ENCODE measurements at regions not wholly inside any gene's neighbourhood (a gene's known extent, or its start where the extent isn't known, plus 50 kb on each side); places are given as distances from the start of the nearest gene placed in this dataset.

- Mint-ChIP-seq H3K4me3 (no peak overlapping the region), H3K4me1 (ENCODE audit: low read depth) (peaks cover 21% of the 10 kb centered on the region), H3K36me3 (ENCODE audit: low read depth) (no peaks in the 10 kb centered on the region), H3K27ac (no peak overlapping the region), H3K27me3 (no peaks in the 10 kb centered on the region), H3K9me3 (no peaks in the 10 kb centered on the region)
- ATAC-seq (no peak), DNase-seq (no peak)
- ChIA-PET CTCF (interaction anchor here (1.3 kb wide), 1 partner anchor 11 kb away, joined by 3 read pairs; no protein-coding TSS in a partner anchor), POLR2A (interaction anchor here (0.7 kb wide), 1 partner anchor 193 kb away, joined by 4 read pairs; no protein-coding TSS in a partner anchor)
- no peak for TF ChIP-seq CTCF (IDR thresholded peaks at IDR 0.05)
- intact Hi-C loops (cut with micrococcal nuclease): no loop called here
These were observed 260.3 kb downstream of the TMEM167A start for GRCh38 chr5:82816926-82817325.

- no peak for ATAC-seq
- no peak for DNase-seq
- TF ChIP-seq CTCF (IDR thresholded peaks at IDR 0.05): no peak
- Mint-ChIP-seq H3K4me3 (no peak overlapping the region), H3K27ac (no peak overlapping the region), H3K4me1 (ENCODE audit: low read depth) (peaks cover 17% of the 10 kb centered on the region), H3K36me3 (ENCODE audit: low read depth) (no peaks in the 10 kb centered on the region), H3K27me3 (no peaks in the 10 kb centered on the region), H3K9me3 (no peaks in the 10 kb centered on the region)
- intact Hi-C loops (cut with micrococcal nuclease): no loop called here
- ChIA-PET POLR2A (no interaction called here), CTCF (interaction anchor here (1.3 kb wide), 1 partner anchor 10 kb away, joined by 3 read pairs; no protein-coding TSS in a partner anchor)
These were observed 261.3 kb downstream of the TMEM167A start for GRCh38 chr5:82815871-82816270.

GRCh38 chr5:82813861-82814260 is 263.3 kb downstream of the TMEM167A start:
- intact Hi-C loops (cut with micrococcal nuclease): no loop called here
- Mint-ChIP-seq H3K9me3 (no peaks in the 10 kb centered on the region), H3K27me3 (no peaks in the 10 kb centered on the region), H3K36me3 (ENCODE audit: low read depth) (no peaks in the 10 kb centered on the region), H3K27ac (no peak overlapping the region), H3K4me1 (ENCODE audit: low read depth) (peaks cover 6% of the 10 kb centered on the region), H3K4me3 (no peak overlapping the region)
- ATAC-seq: no peak
- ChIA-PET CTCF (no interaction called here), POLR2A (interaction anchor here (0.6 kb wide), 1 partner anchor 470 kb away, joined by 3 read pairs; no protein-coding TSS in a partner anchor)
- no peak for TF ChIP-seq CTCF (IDR thresholded peaks at IDR 0.05)
- no peak for DNase-seq

GRCh38 chr5:82812575-82812974 is 264.6 kb downstream of the TMEM167A start:
- no peaks in the 10 kb centered on the region for H3K4me1 Mint-ChIP-seq (ENCODE audit: low read depth)
- H3K27ac Mint-ChIP-seq: no peak overlapping the region
- ChIA-PET POLR2A (interaction anchor here (0.7 kb wide), 1 partner anchor 11 kb away, joined by 3 read pairs; no protein-coding TSS in a partner anchor), CTCF (no interaction called here)
- H3K27me3 Mint-ChIP-seq: no peaks in the 10 kb centered on the region
- intact Hi-C loops (cut with micrococcal nuclease): no loop called here
- no peak for ATAC-seq
- no peak for DNase-seq
- H3K36me3 Mint-ChIP-seq (ENCODE audit: low read depth): no peaks in the 10 kb centered on the region
- TF ChIP-seq CTCF (IDR thresholded peaks at IDR 0.05): no peak
- H3K4me3 Mint-ChIP-seq: no peak overlapping the region
- H3K9me3 Mint-ChIP-seq: no peaks in the 10 kb centered on the region

- CTCF ChIA-PET: no interaction called here
- Mint-ChIP-seq H3K4me1 (ENCODE audit: low read depth) (no peaks in the 10 kb centered on the region), H3K9me3 (no peaks in the 10 kb centered on the region), H3K27ac (no peak overlapping the region), H3K27me3 (no peaks in the 10 kb centered on the region), H3K36me3 (ENCODE audit: low read depth) (no peaks in the 10 kb centered on the region), H3K4me3 (no peak overlapping the region)
- intact Hi-C loops (cut with micrococcal nuclease): no loop called here
- ATAC-seq (no peak), DNase-seq (no peak)
- POLR2A ChIA-PET: no interaction called here
- no peak for TF ChIP-seq CTCF (IDR thresholded peaks at IDR 0.05)
These were observed 265.7 kb downstream of the TMEM167A start for GRCh38 chr5:82811490-82811889.
